ENCODE measurements at regions not wholly inside any gene's neighbourhood (a gene's known extent, or its start where the extent isn't known, plus 50 kb on each side); places are given as distances from the start of the nearest gene placed in this dataset.

- Histone ChIP-seq H3K27me3 (peaks cover 0 to 49% (median 23%) of the 10 kb centered on the region in 7 donors), H3K4me3 (no peak overlapping the region), H3K9me3 (no peaks in the 10 kb centered on the region), H3K4me1 (no peaks in the 10 kb centered on the region), H3K36me3 (no peaks in the 10 kb centered on the region), H3K27ac (no peak overlapping the region)
- 65 to 67% methylated on average over 5 of the region's 5 CpGs for WGBS, 2 donors
- no peak for TF ChIP-seq CTCF (IDR thresholded peaks at IDR 0.05)
- intact Hi-C loops (cut with DNase I) = no loop called here
- ATAC-seq (no peak), DNase-seq (no peak)
Measured at GRCh38 chr19:29320086-29320485, 107.1 kb upstream of the UQCRFS1 start.

DNA sequence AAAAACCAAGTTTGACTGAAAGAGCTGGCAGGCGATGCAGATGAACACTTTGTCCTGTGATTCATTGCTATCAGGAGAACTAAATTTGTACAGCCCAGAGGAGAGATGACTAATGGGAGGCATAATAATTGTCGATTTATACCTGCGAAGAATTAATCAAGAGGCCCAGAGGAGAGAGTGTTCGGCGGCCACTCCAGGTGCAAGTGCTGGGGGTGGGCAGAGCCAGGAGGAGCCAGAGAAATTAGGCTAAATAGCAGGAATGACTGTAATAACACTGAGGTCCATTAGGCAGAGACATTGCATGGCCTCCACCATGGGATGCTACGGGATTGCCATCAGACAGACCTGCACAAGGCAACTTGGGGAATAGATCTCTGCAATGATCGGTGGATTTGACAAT, 107.7 kb upstream of the UQCRFS1 start:
- Histone ChIP-seq H3K27me3 (peaks cover 0 to 47% (median 20%) of the 10 kb centered on the region in 7 donors), H3K4me3 (no peak overlapping the region), H3K9me3 (no peaks in the 10 kb centered on the region), H3K36me3 (no peaks in the 10 kb centered on the region), H3K4me1 (no peaks in the 10 kb centered on the region), H3K27ac (no peak overlapping the region)
- no peak for TF ChIP-seq CTCF (IDR thresholded peaks at IDR 0.05)
- WGBS, 2 donors = 78 to 91% methylated on average over 7 of the region's 7 CpGs
- ATAC-seq (no peak), DNase-seq (no peak)
- intact Hi-C loops (cut with DNase I) = no loop called here

- Histone ChIP-seq H3K27me3 (peaks cover 0 to 45% (median 18%) of the 10 kb centered on the region in 7 donors), H3K4me1 (no peaks in the 10 kb centered on the region), H3K4me3 (no peak overlapping the region), H3K36me3 (no peaks in the 10 kb centered on the region), H3K9me3 (no peaks in the 10 kb centered on the region), H3K27ac (no peak overlapping the region)
- WGBS, 2 donors = 47 to 65% methylated on average over 1 of the region's 1 CpG
- intact Hi-C loops (cut with DNase I) = no loop called here
- DNase-seq (no peak), ATAC-seq (no peak)
- no peak for TF ChIP-seq CTCF (IDR thresholded peaks at IDR 0.05)
Measured at GRCh38 chr19:29321116-29321515, 108.2 kb upstream of the UQCRFS1 start.

- peaks cover 0 to 28% (median 12%) of the 10 kb centered on the region in 7 donors for H3K27me3 ChIP-seq
- TF ChIP-seq CTCF (IDR thresholded peaks at IDR 0.05) = no peak
- intact Hi-C loops (cut with DNase I) = loop anchor here in 1 of 10 donors (2.0 kb wide), 1 partner anchor 42 kb away; no protein-coding TSS in a partner anchor
- H3K4me3 ChIP-seq = no peak overlapping the region
- DNase-seq (no peak), ATAC-seq (no peak)
- no peaks in the 10 kb centered on the region for H3K36me3 ChIP-seq
- WGBS, 2 donors = 75 to 77% methylated on average over 9 of the region's 9 CpGs
- no peak overlapping the region for H3K27ac ChIP-seq
- H3K9me3 ChIP-seq = no peaks in the 10 kb centered on the region
- H3K4me1 ChIP-seq = no peaks in the 10 kb centered on the region
Measured at GRCh38 chr19:29323021-29323430, 110.1 kb upstream of the UQCRFS1 start.
